Testis (tissue), 2 donors: ENCODE measurements at regions not wholly inside any gene's neighbourhood (a gene's known extent, or its start where the extent isn't known, plus 50 kb on each side); places are given as distances from the start of the nearest gene placed in this dataset.

ENCODE experiments used
- CTCF ChIP-seq, 3 experiments: fragments of 450-650 bp in 2 of 3; fragments of 200-600 bp in 1 of 3; sonication (generic) in 1 of 3; IDR thresholded peaks; one replicate each; pipeline ENCODE4 v1.5.1; 2016 to 2019; ENCODE audit warnings: antibody characterized with exemption in 3 of 3, mild to moderate bottlenecking in 2 of 3, moderate library complexity in 1 of 3
- POLR2A ChIP-seq: fragments of 450-650 bp; IDR thresholded peaks from one replicate; pipeline ENCODE4 v1.6.1; 2017; ENCODE audit warnings: antibody characterized with exemption, mild to moderate bottlenecking, moderate library complexity

DNA sequence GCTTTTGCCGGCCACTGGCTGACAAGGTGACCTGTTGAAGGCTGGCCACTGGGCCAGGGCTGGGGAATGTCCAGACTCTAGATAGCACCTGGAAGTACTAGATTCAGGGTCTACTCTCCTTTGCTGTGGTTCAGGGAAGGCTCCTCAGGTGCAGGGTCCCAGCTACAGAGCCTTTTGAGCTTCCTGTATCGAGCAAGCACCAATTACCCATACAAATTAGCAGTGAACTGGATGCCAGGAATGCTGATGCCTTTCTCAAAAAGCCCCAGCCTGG lies 213.4 kb downstream of the CYP26B1 start:
- TF ChIP-seq CTCF (IDR thresholded peaks at IDR 0.05) (no peak), POLR2A (no peak)
